ENCODE measurements at regions not wholly inside any gene's neighbourhood (a gene's known extent, or its start where the extent isn't known, plus 50 kb on each side); places are given as distances from the start of the nearest gene placed in this dataset.

GRCh38 chr12:9343731-9344130 is 135.5 kb upstream of the PZP start:
- TF ChIP-seq CTCF (IDR thresholded peaks at IDR 0.05) (no peak), POLR2A (IDR thresholded peaks at IDR 0.05) (no peak), EP300 (IDR thresholded peaks at IDR 0.05) (no peak)
